ENCODE measurements at regions not wholly inside any gene's neighbourhood (a gene's known extent, or its start where the extent isn't known, plus 50 kb on each side); places are given as distances from the start of the nearest gene placed in this dataset.

- WGBS, 2 donors (ENCODE audit: extremely low coverage in 2 of 2, insufficient read length in 2 of 2, insufficient replicate concordance in 1 of 2) = no CpG with 5 or more reads among the region's 4 CpGs
- Histone ChIP-seq H2BK15ac (ENCODE audit: low read length) (no peak overlapping the region), H2BK120ac (ENCODE audit: low read depth, low read length) (no peak overlapping the region), H3K4me1 (ENCODE audit: control insufficient read depth in 2 of 2, insufficient read depth in 1 of 2, low read depth in 1 of 2, low read length in 2 of 2) (no peaks in the 10 kb centered on the region), H2AFZ (ENCODE audit: low read length) (no peak overlapping the region), H2BK12ac (ENCODE audit: low read length) (no peak overlapping the region), H4K8ac (ENCODE audit: low read depth, low read length) (no peak overlapping the region), H3K4me2 (ENCODE audit: insufficient read depth, low read length, poor library complexity, severe bottlenecking) (no peak overlapping the region), H3K18ac (ENCODE audit: low read length) (no peak overlapping the region), H3K4me3 (ENCODE audit: low read length in 2 of 2) (no peak overlapping the region), H3K79me1 (ENCODE audit: low read depth, low read length) (no peaks in the 10 kb centered on the region), H3K9me3 (replicated peaks in 1 of 2; ENCODE audit: control insufficient read depth in 2 of 2, insufficient read depth in 1 of 2, low read depth in 1 of 2, low read length in 2 of 2) (no peaks in the 10 kb centered on the region), H4K91ac (ENCODE audit: low read depth, low read length, poor library complexity) (no peak overlapping the region), H2AK5ac (ENCODE audit: low read depth, low read length) (no peak overlapping the region), H3K9ac (ENCODE audit: low read depth, low read length, poor library complexity) (no peak overlapping the region), H3K14ac (ENCODE audit: low read length) (no peak overlapping the region), H3K4ac (ENCODE audit: low read length) (no peak overlapping the region), H3K27ac (replicated peaks; ENCODE audit: low read length) (no peak overlapping the region), H3K36me3 (replicated peaks in 1 of 2; ENCODE audit: control insufficient read depth in 2 of 2, insufficient read depth in 2 of 2, low read length in 2 of 2) (no peaks in the 10 kb centered on the region), H3K23ac (ENCODE audit: low read depth, low read length, poor library complexity) (no peak overlapping the region), H3K27me3 (ENCODE audit: control insufficient read depth in 3 of 3, insufficient read depth in 3 of 3, low read depth in 1 of 3, low read length in 3 of 3) (peaks cover 0 to 3% (median 0%) of the 10 kb centered on the region in 3 experiments), H2BK5ac (ENCODE audit: low read length) (no peak overlapping the region)
- DNase-seq (ENCODE audit: low spot score) = no peak
Observed at GRCh38 chr1:75083848-75084514, 50.2 kb upstream of the LHX8 start.
